Lower leg skin (tissue), 3 donors: ENCODE measurements at regions not wholly inside any gene's neighbourhood (a gene's known extent, or its start where the extent isn't known, plus 50 kb on each side); places are given as distances from the start of the nearest gene placed in this dataset.

Experiments used
- CTCF ChIP-seq, 3 donors: fragments of 450-650 bp; IDR thresholded peaks; one replicate each; pipeline ENCODE4 v1.5.1; 2016; ENCODE audit warnings: antibody characterized with exemption in 3 of 3, mild to moderate bottlenecking in 3 of 3, moderate library complexity in 2 of 3
- POLR2A ChIP-seq, 2 donors: fragments of 450-650 bp; IDR thresholded peaks; one replicate each; pipeline ENCODE4 v1.6.1; 2016 to 2017; ENCODE audit warnings: antibody characterized with exemption in 2 of 2, mild to moderate bottlenecking in 1 of 2, moderate library complexity in 1 of 2

DNA sequence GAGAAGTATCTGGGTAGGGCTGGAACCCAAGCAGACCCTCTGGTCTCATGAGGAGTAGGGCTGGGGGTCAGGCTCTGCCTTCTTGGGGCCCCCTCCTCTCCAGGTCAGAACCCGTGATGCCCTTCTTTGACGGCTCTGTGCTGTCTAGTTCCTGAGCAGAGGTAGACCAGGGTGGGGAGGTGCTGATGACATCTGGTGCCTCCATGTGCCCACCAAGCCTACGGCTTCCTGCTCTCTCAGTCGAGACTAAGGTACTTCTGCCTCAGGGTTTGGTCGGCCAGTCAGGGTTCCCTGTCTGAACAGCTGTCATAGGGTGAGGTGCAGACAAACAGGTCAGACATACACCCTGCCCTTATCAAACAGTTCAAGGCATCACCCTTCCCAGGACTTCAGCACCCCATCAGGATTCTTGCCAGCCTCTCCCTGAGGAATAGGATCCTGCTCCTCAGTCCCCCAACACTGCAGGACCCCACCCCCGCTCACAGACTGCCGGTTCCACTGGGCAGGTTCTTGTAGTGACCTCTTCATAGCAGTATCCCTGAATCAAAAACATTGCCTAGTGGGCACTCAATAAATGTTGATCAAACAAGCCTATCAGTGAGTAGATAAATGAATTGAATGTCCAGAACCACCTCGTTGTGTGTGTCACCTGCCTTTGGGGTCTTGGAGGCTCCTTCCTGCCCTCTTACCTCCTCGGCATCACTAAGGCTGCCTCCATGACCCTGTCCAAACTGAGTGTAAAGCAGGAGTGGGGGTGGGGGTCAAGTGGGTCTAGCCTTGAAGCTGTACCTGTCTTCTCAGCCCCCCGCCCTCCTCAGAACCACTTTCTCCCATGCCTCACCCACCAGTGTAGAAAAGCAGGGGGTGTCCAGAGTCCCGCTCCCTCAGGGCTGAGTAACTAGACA, 158.2 kb downstream of the BUD13 start:
- no peak for TF ChIP-seq POLR2A (IDR thresholded peaks at IDR 0.05)
- no peak for TF ChIP-seq CTCF (IDR thresholded peaks at IDR 0.05)
